ENCODE measurements at regions not wholly inside any gene's neighbourhood (a gene's known extent, or its start where the extent isn't known, plus 50 kb on each side); places are given as distances from the start of the nearest gene placed in this dataset.

- no peaks in the 10 kb centered on the region for H3K4me1 ChIP-seq (ENCODE audit: control insufficient read depth in 4 of 4, insufficient read depth in 4 of 4, low read length in 3 of 4)
- no peaks in the 10 kb centered on the region for H3K36me3 ChIP-seq (ENCODE audit: control insufficient read depth in 4 of 4, insufficient read depth in 3 of 4, low read depth in 1 of 4, low read length in 3 of 4)
- no peak overlapping the region for H3K9ac ChIP-seq (ENCODE audit: low read depth in 1 of 2, low read length in 2 of 2)
- H3K9me3 ChIP-seq (ENCODE audit: control insufficient read depth in 4 of 4, low read length in 3 of 4) = no peaks in the 10 kb centered on the region
- H3K27me3 ChIP-seq (ENCODE audit: control insufficient read depth in 4 of 4, insufficient read depth in 4 of 4, low read length in 3 of 4) = no peaks in the 10 kb centered on the region
- WGBS = 72% methylated on average over 1 of the region's 1 CpG
- TF ChIP-seq TAF1 (conservative IDR thresholded peaks at IDR 0.05) (no peak), JUND (IDR thresholded peaks at IDR 0.05) (no peak), SP1 (IDR thresholded peaks at IDR 0.05) (no peak), ATF3 (IDR thresholded peaks at IDR 0.05) (no peak), RAD21 (IDR thresholded peaks at IDR 0.05) (no peak), MAX (IDR thresholded peaks at IDR 0.05) (no peak), FOXA1 (IDR thresholded peaks at IDR 0.05) (no peak)
- no peak overlapping the region for H3K27ac ChIP-seq (ENCODE audit: low read depth in 1 of 2, low read length in 2 of 2)
- no peak for DNase-seq (ENCODE audit: low spot score)
- H3K4me3 ChIP-seq (ENCODE audit: low read depth in 1 of 3, low read length in 3 of 3) = no peak overlapping the region
These were observed 362.1 kb downstream of the SLC6A15 start for GRCh38 chr12:84550518-84550917.

DNA sequence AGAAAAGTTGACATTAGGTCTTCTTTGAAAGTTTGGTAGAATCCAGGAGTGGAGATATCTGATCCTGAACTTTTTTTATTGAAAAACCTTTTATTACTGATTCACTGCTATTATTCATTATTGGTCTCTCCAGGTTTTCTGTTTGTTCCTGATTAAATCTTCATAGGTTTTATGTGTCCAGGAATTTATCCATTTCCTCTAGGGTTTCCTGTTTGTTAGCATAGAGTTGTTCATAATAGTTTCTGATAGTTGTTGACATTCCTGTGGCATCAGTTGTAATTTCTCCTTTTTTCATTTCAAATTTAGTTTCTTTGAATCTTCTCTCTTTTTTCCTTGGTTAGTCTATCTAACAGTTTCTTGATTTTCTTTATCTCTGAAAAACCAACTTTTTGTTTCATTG is 370.3 kb downstream of the SLC6A15 start:
- no peak overlapping the region for H3K27ac ChIP-seq (ENCODE audit: low read depth in 1 of 2, low read length in 2 of 2)
- no peak overlapping the region for H3K4me3 ChIP-seq (ENCODE audit: low read depth in 1 of 3, low read length in 3 of 3)
- H3K27me3 ChIP-seq (ENCODE audit: control insufficient read depth in 4 of 4, insufficient read depth in 4 of 4, low read length in 3 of 4) = no peaks in the 10 kb centered on the region
- no peaks in the 10 kb centered on the region for H3K9me3 ChIP-seq (ENCODE audit: control insufficient read depth in 4 of 4, low read length in 3 of 4)
- H3K36me3 ChIP-seq (ENCODE audit: control insufficient read depth in 4 of 4, insufficient read depth in 3 of 4, low read depth in 1 of 4, low read length in 3 of 4) = no peaks in the 10 kb centered on the region
- no peak for TF ChIP-seq GABPA (IDR thresholded peaks at IDR 0.05 in 1 of 2, conservative IDR thresholded peaks at IDR 0.05 in 1 of 2)
- TF ChIP-seq ATF3 (IDR thresholded peaks at IDR 0.05) = no peak
- no peak for TF ChIP-seq SP1 (IDR thresholded peaks at IDR 0.05)
- TF ChIP-seq TAF1 (conservative IDR thresholded peaks at IDR 0.05) = no peak
- no peak for TF ChIP-seq EGR1 (IDR thresholded peaks at IDR 0.05; ENCODE audit: low read depth in 2 of 2)
- no peak for TF ChIP-seq ZBTB33 (IDR thresholded peaks at IDR 0.05)
- no peak for TF ChIP-seq NR2F2 (IDR thresholded peaks at IDR 0.05)
- H3K9ac ChIP-seq (ENCODE audit: low read depth in 1 of 2, low read length in 2 of 2) = no peak overlapping the region
- no peak for DNase-seq (ENCODE audit: low spot score)
- H3K4me1 ChIP-seq (ENCODE audit: control insufficient read depth in 4 of 4, insufficient read depth in 4 of 4, low read length in 3 of 4) = no peaks in the 10 kb centered on the region

DNA sequence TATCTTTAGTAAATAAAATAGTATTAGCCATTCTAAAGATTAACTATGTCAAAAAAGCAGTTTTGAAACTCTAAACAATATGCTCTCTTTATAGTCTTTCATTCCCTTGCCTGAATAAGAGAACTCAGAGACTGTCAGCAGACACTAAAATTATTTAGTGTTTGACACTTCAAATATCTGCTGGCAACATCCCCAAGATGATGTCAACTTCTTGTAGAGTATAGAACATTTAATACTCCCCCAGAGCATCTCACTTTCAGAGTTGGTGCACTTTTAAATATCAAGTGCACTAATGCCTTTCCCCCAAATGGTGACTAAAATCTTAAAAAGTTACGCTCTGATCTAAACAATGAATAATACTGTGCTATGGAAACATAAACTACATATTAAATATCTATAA is 374.9 kb downstream of the SLC6A15 start:
- TF ChIP-seq ZBTB33 (IDR thresholded peaks at IDR 0.05) (no peak), MAX (IDR thresholded peaks at IDR 0.05) (no peak), FOXA1 (IDR thresholded peaks at IDR 0.05) (no peak), CTCF (IDR thresholded peaks at IDR 0.05; ENCODE audit: low read depth, low read length, missing input control) (no peak), TAF1 (conservative IDR thresholded peaks at IDR 0.05) (no peak), HNF4A (conservative IDR thresholded peaks at IDR 0.05) (no peak), NR2F2 (IDR thresholded peaks at IDR 0.05) (no peak), FOXA2 (IDR thresholded peaks at IDR 0.05) (no peak), ATF3 (IDR thresholded peaks at IDR 0.05) (no peak), YY1 (IDR thresholded peaks at IDR 0.05) (no peak), EGR1 (IDR thresholded peaks at IDR 0.05; ENCODE audit: low read depth in 2 of 2) (no peak)
- Histone ChIP-seq H3K36me3 (ENCODE audit: control insufficient read depth in 4 of 4, insufficient read depth in 3 of 4, low read depth in 1 of 4, low read length in 3 of 4) (no peaks in the 10 kb centered on the region), H3K9ac (ENCODE audit: low read depth in 1 of 2, low read length in 2 of 2) (no peak overlapping the region), H3K9me3 (ENCODE audit: control insufficient read depth in 4 of 4, low read length in 3 of 4) (no peaks in the 10 kb centered on the region), H3K27me3 (ENCODE audit: control insufficient read depth in 4 of 4, insufficient read depth in 4 of 4, low read length in 3 of 4) (no peaks in the 10 kb centered on the region), H3K4me3 (ENCODE audit: low read depth in 1 of 3, low read length in 3 of 3) (no peak overlapping the region), H3K27ac (ENCODE audit: low read depth in 1 of 2, low read length in 2 of 2) (no peak overlapping the region), H3K4me1 (ENCODE audit: control insufficient read depth in 4 of 4, insufficient read depth in 4 of 4, low read length in 3 of 4) (no peaks in the 10 kb centered on the region)
- WGBS = 80% methylated on average over 1 of the region's 1 CpG
- no peak for DNase-seq (ENCODE audit: low spot score)
